Hepatocyte (in vitro differentiated cells): ENCODE measurements at regions not wholly inside any gene's neighbourhood (a gene's known extent, or its start where the extent isn't known, plus 50 kb on each side); places are given as distances from the start of the nearest gene placed in this dataset.

ENCODE experiments used
- DNase-seq: peaks from one replicate; pipeline ENCODE4 v3.0.0-alpha.2; 2016; ENCODE audit warnings: low spot score
- H2AFZ ChIP-seq: fragments of 200-600 bp; sonication (generic); 2 replicates; pipeline ENCODE4 v1.6.0; 2016; ENCODE audit warnings: antibody characterized with exemption, mild to moderate bottlenecking
- H3K27ac ChIP-seq: fragments of 200-600 bp; sonication (generic); 2 replicates; pipeline ENCODE4 v1.5.1; 2016; ENCODE audit warnings: mild to moderate bottlenecking
- H3K27me3 ChIP-seq: fragments of 200-600 bp; sonication (generic); 2 replicates; pipeline ENCODE4 v1.6.1; 2016
- H3K36me3 ChIP-seq: fragments of 200-600 bp; sonication (generic); replicated peaks from 2 replicates; pipeline ENCODE4 v1.5.1; 2016; ENCODE audit warnings: low read depth; ENCODE audit not compliant: insufficient read depth
- H3K4me1 ChIP-seq: fragments of 200-600 bp; sonication (generic); 2 replicates; pipeline ENCODE4 v1.5.1; 2016; ENCODE audit warnings: mild to moderate bottlenecking, moderate library complexity; ENCODE audit not compliant: insufficient read depth
- H3K4me2 ChIP-seq: fragments of 200-600 bp; sonication (generic); 2 replicates; pipeline ENCODE4 v1.6.0; 2016
- H3K4me3 ChIP-seq: fragments of 200-600 bp; sonication (generic); 2 replicates; pipeline ENCODE4 v1.5.1; 2016; ENCODE audit warnings: mild to moderate bottlenecking
- H3K79me2 ChIP-seq: fragments of 200-600 bp; sonication (generic); 2 replicates; pipeline ENCODE4 v1.6.0; 2017; ENCODE audit warnings: mild to moderate bottlenecking
- H3K9me2 ChIP-seq: fragments of 200-600 bp; sonication (generic); replicated peaks from 2 replicates; pipeline ENCODE4 v1.6.0; 2017; ENCODE audit warnings: mild to moderate bottlenecking; ENCODE audit not compliant: insufficient read depth
- H3K9me3 ChIP-seq: fragments of 200-600 bp; sonication (generic); 2 replicates; pipeline ENCODE4 v1.5.1; 2016; ENCODE audit warnings: low read depth, mild to moderate bottlenecking
- H4K20me1 ChIP-seq: fragments of 200-600 bp; sonication (generic); 2 replicates; pipeline ENCODE4 v1.6.0; 2016; ENCODE audit warnings: mild to moderate bottlenecking; ENCODE audit not compliant: insufficient read depth, poor library complexity, severe bottlenecking
- EZH2 ChIP-seq: fragments of 200-600 bp; sonication (generic); IDR thresholded peaks from 2 replicates; pipeline ENCODE4 v1.6.1; 2016; ENCODE audit warnings: antibody characterized with exemption, mild to moderate bottlenecking, borderline replicate concordance
- EZH2phosphoT487 ChIP-seq: fragments of 200-600 bp; sonication (generic); IDR thresholded peaks from one replicate; pipeline ENCODE4 v1.6.1; 2018; ENCODE audit warnings: antibody characterized with exemption, mild to moderate bottlenecking, low read depth, moderate library complexity; ENCODE audit not compliant: unreplicated experiment, severe bottlenecking
- WGBS: methylation state at CpG from one replicate; pipeline ENCODE4 v1.1.6; 2016; ENCODE audit warnings: low lambda C conversion rate; ENCODE audit errors: missing lambda C conversion rate; 5-methylcytosine and 5-hydroxymethylcytosine counted together
- TF ChIP-seq, protein P1 (sequence below): fragments of 200-600 bp; sonication (generic); IDR thresholded peaks from 2 replicates; pipeline ENCODE4 v1.5.1; 2016; ENCODE audit warnings: antibody characterized with exemption, mild to moderate bottlenecking; ENCODE audit not compliant: poor library complexity

- H4K20me1 ChIP-seq = no peaks in the 10 kb centered on the region
- H3K79me2 ChIP-seq = no peaks in the 10 kb centered on the region
- H3K27ac ChIP-seq = no peak overlapping the region
- no peaks in the 10 kb centered on the region for H3K9me3 ChIP-seq
- no peak overlapping the region for H2AFZ ChIP-seq
- H3K36me3 ChIP-seq = no peaks in the 10 kb centered on the region
- no peaks in the 10 kb centered on the region for H3K9me2 ChIP-seq
- H3K4me2 ChIP-seq = no peak overlapping the region
- no peak for DNase-seq
- peaks cover 42% of the 10 kb centered on the region for H3K4me1 ChIP-seq
- WGBS = 98% methylated on average over 7 of the region's 7 CpGs
- H3K27me3 ChIP-seq = no peaks in the 10 kb centered on the region
- H3K4me3 ChIP-seq = no peak overlapping the region
- TF ChIP-seq, protein P1, sequence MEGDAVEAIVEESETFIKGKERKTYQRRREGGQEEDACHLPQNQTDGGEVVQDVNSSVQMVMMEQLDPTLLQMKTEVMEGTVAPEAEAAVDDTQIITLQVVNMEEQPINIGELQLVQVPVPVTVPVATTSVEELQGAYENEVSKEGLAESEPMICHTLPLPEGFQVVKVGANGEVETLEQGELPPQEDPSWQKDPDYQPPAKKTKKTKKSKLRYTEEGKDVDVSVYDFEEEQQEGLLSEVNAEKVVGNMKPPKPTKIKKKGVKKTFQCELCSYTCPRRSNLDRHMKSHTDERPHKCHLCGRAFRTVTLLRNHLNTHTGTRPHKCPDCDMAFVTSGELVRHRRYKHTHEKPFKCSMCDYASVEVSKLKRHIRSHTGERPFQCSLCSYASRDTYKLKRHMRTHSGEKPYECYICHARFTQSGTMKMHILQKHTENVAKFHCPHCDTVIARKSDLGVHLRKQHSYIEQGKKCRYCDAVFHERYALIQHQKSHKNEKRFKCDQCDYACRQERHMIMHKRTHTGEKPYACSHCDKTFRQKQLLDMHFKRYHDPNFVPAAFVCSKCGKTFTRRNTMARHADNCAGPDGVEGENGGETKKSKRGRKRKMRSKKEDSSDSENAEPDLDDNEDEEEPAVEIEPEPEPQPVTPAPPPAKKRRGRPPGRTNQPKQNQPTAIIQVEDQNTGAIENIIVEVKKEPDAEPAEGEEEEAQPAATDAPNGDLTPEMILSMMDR = no peak
- TF ChIP-seq EZH2 = no peak
- no peak for TF ChIP-seq EZH2phosphoT487
These were observed 65.2 kb downstream of the ARL6IP4 start for GRCh38 chr12:123045678-123046077.

GRCh38 chr12:123044351-123044750, 63.9 kb downstream of the ARL6IP4 start:
- no peaks in the 10 kb centered on the region for H3K36me3 ChIP-seq
- no peaks in the 10 kb centered on the region for H4K20me1 ChIP-seq
- TF ChIP-seq, protein P1 = no peak
- TF ChIP-seq EZH2phosphoT487 = no peak
- no peak for TF ChIP-seq EZH2
- H3K9me3 ChIP-seq = no peaks in the 10 kb centered on the region
- no peak for DNase-seq
- H3K4me2 ChIP-seq = no peak overlapping the region
- no peaks in the 10 kb centered on the region for H3K79me2 ChIP-seq
- H3K27ac ChIP-seq = peak overlapping the region; percentile 68
- H3K4me3 ChIP-seq = no peak overlapping the region
- no peaks in the 10 kb centered on the region for H3K9me2 ChIP-seq
- WGBS = 36% methylated on average over 1 of the region's 1 CpG
- no peak overlapping the region for H2AFZ ChIP-seq
- H3K4me1 ChIP-seq = peaks cover 31% of the 10 kb centered on the region
- H3K27me3 ChIP-seq = no peaks in the 10 kb centered on the region

DNA sequence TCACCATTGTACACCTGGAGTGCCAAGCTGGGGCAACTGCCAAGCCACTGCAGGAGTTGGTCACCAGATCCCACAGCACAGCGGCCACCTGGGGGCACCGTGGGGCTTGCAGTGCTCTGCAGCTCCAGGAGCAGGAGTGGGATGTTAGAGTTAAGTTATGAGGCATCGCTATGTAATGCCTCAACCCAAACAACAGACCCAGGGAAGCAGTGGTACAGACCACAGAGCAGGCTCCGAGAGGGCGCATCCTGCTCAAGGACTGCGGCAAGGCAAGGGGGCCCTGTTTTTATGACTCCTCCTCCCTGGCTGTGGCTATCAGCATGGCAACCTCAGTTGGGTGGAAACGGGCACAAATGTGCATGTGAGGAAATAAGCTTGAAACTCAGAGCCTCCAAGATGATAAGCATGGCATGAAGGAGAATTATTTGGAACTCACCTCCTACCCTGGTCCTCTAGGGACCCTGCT, 63.1 kb downstream of the ARL6IP4 start:
- WGBS = 26% methylated on average over 7 of the region's 7 CpGs
- peak overlapping the region; percentile 19 for H3K4me2 ChIP-seq
- H4K20me1 ChIP-seq = no peaks in the 10 kb centered on the region
- DNase-seq = peak; percentile 91
- no peaks in the 10 kb centered on the region for H3K36me3 ChIP-seq
- H3K27ac ChIP-seq = peak overlapping the region; percentile 94
- no peaks in the 10 kb centered on the region for H3K79me2 ChIP-seq
- H3K4me1 ChIP-seq = peaks cover 31% of the 10 kb centered on the region
- TF ChIP-seq EZH2phosphoT487 (no peak), EZH2 (no peak)
- TF ChIP-seq, protein P1 = peak; percentile 84
- no peak overlapping the region for H2AFZ ChIP-seq
- no peaks in the 10 kb centered on the region for H3K9me3 ChIP-seq
- no peak overlapping the region for H3K4me3 ChIP-seq
- H3K9me2 ChIP-seq = no peaks in the 10 kb centered on the region
- H3K27me3 ChIP-seq = no peaks in the 10 kb centered on the region

- H3K4me2 ChIP-seq = peak overlapping the region; percentile 59
- no peaks in the 10 kb centered on the region for H3K27me3 ChIP-seq
- H3K9me2 ChIP-seq = no peaks in the 10 kb centered on the region
- 75% methylated on average over 2 of the region's 2 CpGs for WGBS
- H3K27ac ChIP-seq = peak overlapping the region; percentile 94
- no peaks in the 10 kb centered on the region for H4K20me1 ChIP-seq
- no peak for TF ChIP-seq EZH2phosphoT487
- TF ChIP-seq, protein P1 = no peak
- no peak for TF ChIP-seq EZH2
- peaks cover 31% of the 10 kb centered on the region for H3K4me1 ChIP-seq
- H3K36me3 ChIP-seq = no peaks in the 10 kb centered on the region
- no peaks in the 10 kb centered on the region for H3K9me3 ChIP-seq
- no peaks in the 10 kb centered on the region for H3K79me2 ChIP-seq
- DNase-seq = no peak
- H3K4me3 ChIP-seq = no peak overlapping the region
- no peak overlapping the region for H2AFZ ChIP-seq
These were observed 62.4 kb downstream of the ARL6IP4 start for GRCh38 chr12:123042833-123043232.
